Right lobe of liver (tissue), 4 donors: ENCODE measurements at regions not wholly inside any gene's neighbourhood (a gene's known extent, or its start where the extent isn't known, plus 50 kb on each side); places are given as distances from the start of the nearest gene placed in this dataset.

Experiments used
- POLR2A ChIP-seq: fragments of 450-650 bp; IDR thresholded peaks from one replicate; pipeline ENCODE4 v1.6.1; 2017; ENCODE audit warnings: antibody characterized with exemption, mild to moderate bottlenecking
- TF ChIP-seq, protein P1 (sequence below), 4 donors: fragments of 200-600 bp in 3 of 4; fragments of 450-650 bp in 1 of 4; IDR thresholded peaks; one replicate each; pipeline versions ENCODE4 v1.5.1 to v1.8.0; 2016 to 2022; ENCODE audit warnings: antibody characterized with exemption in 4 of 4, mild to moderate bottlenecking in 2 of 4
- donor health status: DM: no; HTN: no; CAD: no.
- donor health status: DM: no; HTN: no; CAD: no.
- donor health status: DM: no; HTN: yes; CAD: no.

DNA sequence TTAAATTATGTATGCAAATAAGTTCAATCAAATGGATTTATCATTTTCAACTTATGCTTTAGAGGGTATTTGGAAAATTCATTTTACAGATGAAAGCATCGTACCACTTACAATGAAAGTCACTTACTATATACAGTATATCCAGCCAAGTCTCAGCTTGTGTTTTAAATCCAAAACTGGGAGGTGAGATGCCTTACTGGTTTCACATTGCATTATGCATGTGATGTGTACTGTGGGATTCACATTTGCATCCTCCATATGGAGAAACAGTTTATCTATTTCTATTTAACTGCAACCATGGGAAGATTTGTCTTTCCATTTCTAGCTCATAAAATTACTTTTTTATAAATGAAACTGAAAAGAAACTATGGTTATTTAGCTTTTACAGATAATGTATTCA is 248.1 kb downstream of the CNTN3 start:
- TF ChIP-seq, protein P1, sequence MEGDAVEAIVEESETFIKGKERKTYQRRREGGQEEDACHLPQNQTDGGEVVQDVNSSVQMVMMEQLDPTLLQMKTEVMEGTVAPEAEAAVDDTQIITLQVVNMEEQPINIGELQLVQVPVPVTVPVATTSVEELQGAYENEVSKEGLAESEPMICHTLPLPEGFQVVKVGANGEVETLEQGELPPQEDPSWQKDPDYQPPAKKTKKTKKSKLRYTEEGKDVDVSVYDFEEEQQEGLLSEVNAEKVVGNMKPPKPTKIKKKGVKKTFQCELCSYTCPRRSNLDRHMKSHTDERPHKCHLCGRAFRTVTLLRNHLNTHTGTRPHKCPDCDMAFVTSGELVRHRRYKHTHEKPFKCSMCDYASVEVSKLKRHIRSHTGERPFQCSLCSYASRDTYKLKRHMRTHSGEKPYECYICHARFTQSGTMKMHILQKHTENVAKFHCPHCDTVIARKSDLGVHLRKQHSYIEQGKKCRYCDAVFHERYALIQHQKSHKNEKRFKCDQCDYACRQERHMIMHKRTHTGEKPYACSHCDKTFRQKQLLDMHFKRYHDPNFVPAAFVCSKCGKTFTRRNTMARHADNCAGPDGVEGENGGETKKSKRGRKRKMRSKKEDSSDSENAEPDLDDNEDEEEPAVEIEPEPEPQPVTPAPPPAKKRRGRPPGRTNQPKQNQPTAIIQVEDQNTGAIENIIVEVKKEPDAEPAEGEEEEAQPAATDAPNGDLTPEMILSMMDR (IDR thresholded peaks at IDR 0.05) = no peak
- no peak for TF ChIP-seq POLR2A
